GM12892 (cell line): ENCODE measurements at regions not wholly inside any gene's neighbourhood (a gene's known extent, or its start where the extent isn't known, plus 50 kb on each side); places are given as distances from the start of the nearest gene placed in this dataset.

Source experiments
- POLR2AphosphoS5 ChIP-seq: IDR thresholded peaks from 2 replicates; pipeline ENCODE4 v1.6.1; 2011; ENCODE audit warnings: low read depth, low read length, control low read depth
- TAF1 ChIP-seq: IDR thresholded peaks from 2 replicates; pipeline ENCODE4 v1.6.1; 2011; ENCODE audit warnings: low read depth, mild to moderate bottlenecking, control low read depth, low read length, borderline replicate concordance

- TF ChIP-seq TAF1 (no peak), POLR2AphosphoS5 (no peak)
Measured at GRCh38 chr6:93584300-93584699, 164.9 kb upstream of the EPHA7 start.
